SK-N-SH treated with all-trans-retinoic acid at 6 μM for 48 hours (cell line): ENCODE measurements at regions not wholly inside any gene's neighbourhood (a gene's known extent, or its start where the extent isn't known, plus 50 kb on each side); places are given as distances from the start of the nearest gene placed in this dataset.

Source experiments
- ATAC-seq: fragments of 200-7000 bp; cut with Tn5 transposase; 3 replicates; pipeline ENCODE4 v1.9.1; 2020; ENCODE audit warnings: mild to moderate bottlenecking, moderate library complexity
- ARNTL ChIP-seq: fragments of 450-650 bp; formaldehyde crosslinking; IDR thresholded peaks from 2 replicates; pipeline ENCODE4 v1.5.0; 2020; ENCODE audit warnings: low read depth, mild to moderate bottlenecking, moderate library complexity, borderline replicate concordance
- BACH2 ChIP-seq: fragments of 250-450 bp; sonication (Bioruptor Pico); IDR thresholded peaks from 2 replicates; pipeline ENCODE4 v1.9.0; 2021; ENCODE audit warnings: mild to moderate bottlenecking, borderline replicate concordance
- CSDC2 ChIP-seq: fragments of 250-450 bp; sonication (Bioruptor Pico); IDR thresholded peaks from 2 replicates; pipeline ENCODE4 v1.5.0; 2020; ENCODE audit warnings: mild to moderate bottlenecking, moderate library complexity
- ESRRG ChIP-seq: fragments of 250-450 bp; sonication (Bioruptor Pico); IDR thresholded peaks from 2 replicates; pipeline ENCODE4 v1.6.1; 2021; ENCODE audit warnings: mild to moderate bottlenecking
- GLIS3 ChIP-seq: fragments of 250-450 bp; sonication (Bioruptor Pico); IDR thresholded peaks from 2 replicates; pipeline ENCODE4 v1.5.0; 2020; ENCODE audit warnings: mild to moderate bottlenecking, moderate library complexity
- OSR1 ChIP-seq: fragments of 250-450 bp; sonication (Bioruptor Pico); IDR thresholded peaks from 2 replicates; pipeline ENCODE4 v1.8.0; 2022; ENCODE audit warnings: moderate library complexity, mild to moderate bottlenecking, inconsistent platforms
- PATZ1 ChIP-seq: fragments of 250-450 bp; sonication (Bioruptor Pico); IDR thresholded peaks from 2 replicates; pipeline ENCODE4 v1.8.0; 2020; ENCODE audit warnings: mild to moderate bottlenecking, moderate library complexity, borderline replicate concordance
- POU6F1 ChIP-seq: fragments of 250-450 bp; sonication (Bioruptor Pico); IDR thresholded peaks from 2 replicates; pipeline ENCODE4 v1.8.0; 2021; ENCODE audit warnings: low read depth, mild to moderate bottlenecking, moderate library complexity, borderline replicate concordance
- RARB ChIP-seq: fragments of 250-450 bp; sonication (Bioruptor Pico); IDR thresholded peaks from 2 replicates; pipeline ENCODE4 v1.8.0; 2021; ENCODE audit warnings: mild to moderate bottlenecking, moderate library complexity
- SNAI2 ChIP-seq: fragments of 250-450 bp; sonication (Bioruptor Pico); IDR thresholded peaks from 2 replicates; pipeline ENCODE4 v1.5.0; 2020; ENCODE audit warnings: mild to moderate bottlenecking, moderate library complexity
- TCF4 ChIP-seq: fragments of 250-450 bp; sonication (Bioruptor Pico); IDR thresholded peaks from 2 replicates; pipeline ENCODE4 v1.8.0; 2021; ENCODE audit warnings: mild to moderate bottlenecking, moderate library complexity, borderline replicate concordance
- TOX ChIP-seq: fragments of 250-450 bp; sonication (Bioruptor Pico); IDR thresholded peaks from 2 replicates; pipeline ENCODE4 v1.8.0; 2021; ENCODE audit warnings: mild to moderate bottlenecking, moderate library complexity, borderline replicate concordance
- TSHZ2 ChIP-seq: fragments of 250-450 bp; sonication (Bioruptor Pico); IDR thresholded peaks from 2 replicates; pipeline ENCODE4 v1.5.0; 2020; ENCODE audit warnings: mild to moderate bottlenecking, moderate library complexity
- ZC3H10 ChIP-seq: fragments of 250-450 bp; sonication (Bioruptor Pico); IDR thresholded peaks from 2 replicates; pipeline ENCODE4 v1.5.1; 2021; ENCODE audit warnings: mild to moderate bottlenecking, moderate library complexity
- ZFP3 ChIP-seq: fragments of 250-450 bp; sonication (Bioruptor Pico); IDR thresholded peaks from 2 replicates; pipeline ENCODE4 v1.5.0; 2020; ENCODE audit warnings: mild to moderate bottlenecking, moderate library complexity
- ZNF565 ChIP-seq: fragments of 450-650 bp; formaldehyde crosslinking; conservative IDR thresholded peaks from 2 replicates; pipeline ENCODE4 v1.5.0; 2020; ENCODE audit warnings: low read depth, mild to moderate bottlenecking, moderate library complexity
- ZNF70 ChIP-seq: fragments of 450-650 bp; formaldehyde crosslinking; IDR thresholded peaks from 2 replicates; pipeline ENCODE4 v1.5.0; 2020; ENCODE audit warnings: mild to moderate bottlenecking, moderate library complexity
- ZNF8 ChIP-seq: fragments of 450-650 bp; formaldehyde crosslinking; IDR thresholded peaks from 2 replicates; pipeline ENCODE4 v1.5.0; 2020; ENCODE audit warnings: mild to moderate bottlenecking, moderate library complexity
- TF ChIP-seq, protein P1 (sequence below): fragments of 250-450 bp; sonication (Bioruptor Pico); IDR thresholded peaks from 2 replicates; pipeline ENCODE4 v1.5.1; 2021; ENCODE audit warnings: mild to moderate bottlenecking, moderate library complexity
- TF ChIP-seq, protein P2 (sequence below): fragments of 250-450 bp; sonication (Bioruptor Pico); IDR thresholded peaks from 2 replicates; pipeline ENCODE4 v1.5.1; 2020; ENCODE audit warnings: low read depth, mild to moderate bottlenecking, moderate library complexity

GRCh38 chr9:80550181-80550580 is 978.4 kb downstream of the TLE4 start (continued):
- TF ChIP-seq PATZ1 (CRISPR knock-in tag) (no peak), TCF4 (CRISPR knock-in tag) (no peak), RARB (CRISPR knock-in tag) (no peak)

DNA sequence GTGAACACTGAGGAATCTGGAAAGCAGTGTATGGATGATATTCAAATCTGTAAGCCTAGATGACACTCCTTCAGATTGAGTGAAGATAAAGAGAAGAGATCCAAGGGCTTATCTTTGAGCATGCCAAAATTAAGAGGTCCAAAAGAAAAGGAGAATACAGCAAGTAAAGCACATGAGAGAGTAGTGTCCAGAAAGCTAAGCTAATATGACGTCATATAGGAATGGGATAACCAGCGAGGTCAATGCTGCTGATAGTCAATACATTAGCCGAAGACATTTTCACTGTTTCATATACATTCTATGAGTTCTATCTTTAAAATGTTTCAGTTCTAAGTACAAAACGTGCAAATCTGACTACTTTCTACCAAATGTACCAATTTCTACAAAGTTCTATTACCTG is 975.8 kb downstream of the TLE4 start:
- TF ChIP-seq, protein P1, sequence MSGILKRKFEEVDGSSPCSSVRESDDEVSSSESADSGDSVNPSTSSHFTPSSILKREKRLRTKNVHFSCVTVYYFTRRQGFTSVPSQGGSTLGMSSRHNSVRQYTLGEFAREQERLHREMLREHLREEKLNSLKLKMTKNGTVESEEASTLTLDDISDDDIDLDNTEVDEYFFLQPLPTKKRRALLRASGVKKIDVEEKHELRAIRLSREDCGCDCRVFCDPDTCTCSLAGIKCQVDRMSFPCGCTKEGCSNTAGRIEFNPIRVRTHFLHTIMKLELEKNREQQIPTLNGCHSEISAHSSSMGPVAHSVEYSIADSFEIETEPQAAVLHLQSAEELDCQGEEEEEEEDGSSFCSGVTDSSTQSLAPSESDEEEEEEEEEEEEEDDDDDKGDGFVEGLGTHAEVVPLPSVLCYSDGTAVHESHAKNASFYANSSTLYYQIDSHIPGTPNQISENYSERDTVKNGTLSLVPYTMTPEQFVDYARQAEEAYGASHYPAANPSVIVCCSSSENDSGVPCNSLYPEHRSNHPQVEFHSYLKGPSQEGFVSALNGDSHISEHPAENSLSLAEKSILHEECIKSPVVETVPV (CRISPR knock-in tag), result no peak
- TF ChIP-seq ZNF70 (CRISPR knock-in tag) (no peak), BACH2 (CRISPR knock-in tag) (no peak), POU6F1 (no peak), TCF4 (CRISPR knock-in tag) (no peak), GLIS3 (CRISPR knock-in tag) (no peak), ZNF565 (CRISPR knock-in tag) (no peak), ARNTL (CRISPR knock-in tag) (no peak), ZNF8 (CRISPR knock-in tag) (no peak), PATZ1 (CRISPR knock-in tag) (no peak), OSR1 (no peak), TSHZ2 (CRISPR knock-in tag) (no peak), ZC3H10 (CRISPR knock-in tag) (no peak), SNAI2 (no peak)
- TF ChIP-seq, protein P2, sequence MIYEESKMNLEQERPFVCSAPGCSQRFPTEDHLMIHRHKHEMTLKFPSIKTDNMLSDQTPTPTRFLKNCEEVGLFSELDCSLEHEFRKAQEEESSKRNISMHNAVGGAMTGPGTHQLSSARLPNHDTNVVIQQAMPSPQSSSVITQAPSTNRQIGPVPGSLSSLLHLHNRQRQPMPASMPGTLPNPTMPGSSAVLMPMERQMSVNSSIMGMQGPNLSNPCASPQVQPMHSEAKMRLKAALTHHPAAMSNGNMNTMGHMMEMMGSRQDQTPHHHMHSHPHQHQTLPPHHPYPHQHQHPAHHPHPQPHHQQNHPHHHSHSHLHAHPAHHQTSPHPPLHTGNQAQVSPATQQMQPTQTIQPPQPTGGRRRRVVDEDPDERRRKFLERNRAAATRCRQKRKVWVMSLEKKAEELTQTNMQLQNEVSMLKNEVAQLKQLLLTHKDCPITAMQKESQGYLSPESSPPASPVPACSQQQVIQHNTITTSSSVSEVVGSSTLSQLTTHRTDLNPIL (CRISPR knock-in tag), result no peak
- no peak for ATAC-seq

DNA sequence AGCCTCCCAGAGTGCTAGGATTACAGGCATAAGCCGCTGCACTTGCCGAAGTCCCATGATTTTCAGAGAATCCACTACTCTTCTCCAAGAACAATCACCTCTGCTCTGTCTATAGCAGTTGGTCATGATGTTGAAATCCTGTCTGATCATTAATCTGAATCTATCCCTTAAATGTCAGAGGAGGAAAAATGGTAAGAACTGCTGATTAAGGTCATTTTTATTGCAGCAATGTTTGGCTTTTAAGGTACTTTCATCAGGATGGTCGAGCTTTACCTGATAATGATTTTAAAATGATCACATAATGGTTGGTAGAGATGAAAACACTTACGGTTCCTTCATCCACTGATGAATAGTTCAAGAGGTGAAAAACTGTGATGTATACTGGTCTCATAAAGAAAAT is 968.6 kb downstream of the TLE4 start:
- no peak for TF ChIP-seq GLIS3 (CRISPR knock-in tag)
- TF ChIP-seq SNAI2, result no peak
- no peak for TF ChIP-seq TOX (CRISPR knock-in tag)
- TF ChIP-seq OSR1, result no peak
- TF ChIP-seq ZFP3 (CRISPR knock-in tag), result no peak
- TF ChIP-seq ARNTL (CRISPR knock-in tag), result no peak
- no peak for TF ChIP-seq BACH2 (CRISPR knock-in tag)
- TF ChIP-seq, protein P1 (CRISPR knock-in tag), result no peak
- no peak for TF ChIP-seq ESRRG (CRISPR knock-in tag)
- no peak for TF ChIP-seq CSDC2 (CRISPR knock-in tag)
- TF ChIP-seq, all 23 proteins: peak for 0
- no peak for ATAC-seq
